SK-N-SH treated with all-trans-retinoic acid at 6 μM for 48 hours (cell line): ENCODE measurements at regions not wholly inside any gene's neighbourhood (a gene's known extent, or its start where the extent isn't known, plus 50 kb on each side); places are given as distances from the start of the nearest gene placed in this dataset.
"Not testable (repeated sequence)": the region's sequence is repeated elsewhere in the genome, so short reads cannot be mapped to it uniquely, and the experiment has no call there.

ENCODE experiments used
- ATAC-seq: fragments of 200-7000 bp; cut with Tn5 transposase; 3 replicates; pipeline ENCODE4 v1.9.1; 2020; ENCODE audit warnings: mild to moderate bottlenecking, moderate library complexity
- BACH2 ChIP-seq: fragments of 250-450 bp; sonication (Bioruptor Pico); IDR thresholded peaks from 2 replicates; pipeline ENCODE4 v1.9.0; 2021; ENCODE audit warnings: mild to moderate bottlenecking, borderline replicate concordance
- CSDC2 ChIP-seq: fragments of 250-450 bp; sonication (Bioruptor Pico); IDR thresholded peaks from 2 replicates; pipeline ENCODE4 v1.5.0; 2020; ENCODE audit warnings: mild to moderate bottlenecking, moderate library complexity
- CSRNP3 ChIP-seq: fragments of 250-450 bp; sonication (Bioruptor Pico); IDR thresholded peaks from 2 replicates; pipeline ENCODE4 v1.5.1; 2021; ENCODE audit warnings: mild to moderate bottlenecking, moderate library complexity
- ESRRG ChIP-seq: fragments of 250-450 bp; sonication (Bioruptor Pico); IDR thresholded peaks from 2 replicates; pipeline ENCODE4 v1.6.1; 2021; ENCODE audit warnings: mild to moderate bottlenecking
- GLIS3 ChIP-seq: fragments of 250-450 bp; sonication (Bioruptor Pico); IDR thresholded peaks from 2 replicates; pipeline ENCODE4 v1.5.0; 2020; ENCODE audit warnings: mild to moderate bottlenecking, moderate library complexity
- ISL1 ChIP-seq: fragments of 250-450 bp; sonication (Bioruptor Pico); IDR thresholded peaks from 2 replicates; pipeline ENCODE4 v2.1.2; 2022; ENCODE audit warnings: mild to moderate bottlenecking, moderate library complexity
- POU6F1 ChIP-seq: fragments of 250-450 bp; sonication (Bioruptor Pico); IDR thresholded peaks from 2 replicates; pipeline ENCODE4 v1.8.0; 2021; ENCODE audit warnings: low read depth, mild to moderate bottlenecking, moderate library complexity, borderline replicate concordance
- PPARA ChIP-seq: fragments of 250-450 bp; sonication (Bioruptor Pico); IDR thresholded peaks from 2 replicates; pipeline ENCODE4 v1.5.0; 2020; ENCODE audit warnings: mild to moderate bottlenecking, borderline replicate concordance
- SNAI2 ChIP-seq: fragments of 250-450 bp; sonication (Bioruptor Pico); IDR thresholded peaks from 2 replicates; pipeline ENCODE4 v1.5.0; 2020; ENCODE audit warnings: mild to moderate bottlenecking, moderate library complexity
- TCF4 ChIP-seq: fragments of 250-450 bp; sonication (Bioruptor Pico); IDR thresholded peaks from 2 replicates; pipeline ENCODE4 v1.8.0; 2021; ENCODE audit warnings: mild to moderate bottlenecking, moderate library complexity, borderline replicate concordance
- TOX ChIP-seq: fragments of 250-450 bp; sonication (Bioruptor Pico); IDR thresholded peaks from 2 replicates; pipeline ENCODE4 v1.8.0; 2021; ENCODE audit warnings: mild to moderate bottlenecking, moderate library complexity, borderline replicate concordance
- ZC3H10 ChIP-seq: fragments of 250-450 bp; sonication (Bioruptor Pico); IDR thresholded peaks from 2 replicates; pipeline ENCODE4 v1.5.1; 2021; ENCODE audit warnings: mild to moderate bottlenecking, moderate library complexity
- ZNF70 ChIP-seq: fragments of 450-650 bp; formaldehyde crosslinking; IDR thresholded peaks from 2 replicates; pipeline ENCODE4 v1.5.0; 2020; ENCODE audit warnings: mild to moderate bottlenecking, moderate library complexity
- TF ChIP-seq, protein P1 (sequence below): fragments of 250-450 bp; sonication (Bioruptor Pico); IDR thresholded peaks from 2 replicates; pipeline ENCODE4 v1.5.0; 2020; ENCODE audit warnings: mild to moderate bottlenecking, moderate library complexity
- TF ChIP-seq, protein P2 (sequence below): fragments of 250-450 bp; sonication (Bioruptor Pico); IDR thresholded peaks from 2 replicates; pipeline ENCODE4 v1.5.1; 2020; ENCODE audit warnings: low read depth, mild to moderate bottlenecking, moderate library complexity

- no peak for TF ChIP-seq SNAI2
- no peak for TF ChIP-seq POU6F1 (CRISPR knock-in tag)
- TF ChIP-seq TCF4 (CRISPR knock-in tag), result no peak
- no peak for TF ChIP-seq TOX (CRISPR knock-in tag)
- TF ChIP-seq, protein P1, sequence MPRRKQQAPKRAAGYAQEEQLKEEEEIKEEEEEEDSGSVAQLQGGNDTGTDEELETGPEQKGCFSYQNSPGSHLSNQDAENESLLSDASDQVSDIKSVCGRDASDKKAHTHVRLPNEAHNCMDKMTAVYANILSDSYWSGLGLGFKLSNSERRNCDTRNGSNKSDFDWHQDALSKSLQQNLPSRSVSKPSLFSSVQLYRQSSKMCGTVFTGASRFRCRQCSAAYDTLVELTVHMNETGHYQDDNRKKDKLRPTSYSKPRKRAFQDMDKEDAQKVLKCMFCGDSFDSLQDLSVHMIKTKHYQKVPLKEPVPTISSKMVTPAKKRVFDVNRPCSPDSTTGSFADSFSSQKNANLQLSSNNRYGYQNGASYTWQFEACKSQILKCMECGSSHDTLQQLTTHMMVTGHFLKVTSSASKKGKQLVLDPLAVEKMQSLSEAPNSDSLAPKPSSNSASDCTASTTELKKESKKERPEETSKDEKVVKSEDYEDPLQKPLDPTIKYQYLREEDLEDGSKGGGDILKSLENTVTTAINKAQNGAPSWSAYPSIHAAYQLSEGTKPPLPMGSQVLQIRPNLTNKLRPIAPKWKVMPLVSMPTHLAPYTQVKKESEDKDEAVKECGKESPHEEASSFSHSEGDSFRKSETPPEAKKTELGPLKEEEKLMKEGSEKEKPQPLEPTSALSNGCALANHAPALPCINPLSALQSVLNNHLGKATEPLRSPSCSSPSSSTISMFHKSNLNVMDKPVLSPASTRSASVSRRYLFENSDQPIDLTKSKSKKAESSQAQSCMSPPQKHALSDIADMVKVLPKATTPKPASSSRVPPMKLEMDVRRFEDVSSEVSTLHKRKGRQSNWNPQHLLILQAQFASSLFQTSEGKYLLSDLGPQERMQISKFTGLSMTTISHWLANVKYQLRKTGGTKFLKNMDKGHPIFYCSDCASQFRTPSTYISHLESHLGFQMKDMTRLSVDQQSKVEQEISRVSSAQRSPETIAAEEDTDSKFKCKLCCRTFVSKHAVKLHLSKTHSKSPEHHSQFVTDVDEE (CRISPR knock-in tag), result no peak
- no peak for TF ChIP-seq BACH2
- TF ChIP-seq ZNF70 (CRISPR knock-in tag), result no peak
- TF ChIP-seq CSDC2 (CRISPR knock-in tag), result no peak
- no peak for TF ChIP-seq CSRNP3 (CRISPR knock-in tag)
- no peak for ATAC-seq
Measured at GRCh38 chr13:26485786-26486185, 71.7 kb upstream of the WASF3 start.

DNA sequence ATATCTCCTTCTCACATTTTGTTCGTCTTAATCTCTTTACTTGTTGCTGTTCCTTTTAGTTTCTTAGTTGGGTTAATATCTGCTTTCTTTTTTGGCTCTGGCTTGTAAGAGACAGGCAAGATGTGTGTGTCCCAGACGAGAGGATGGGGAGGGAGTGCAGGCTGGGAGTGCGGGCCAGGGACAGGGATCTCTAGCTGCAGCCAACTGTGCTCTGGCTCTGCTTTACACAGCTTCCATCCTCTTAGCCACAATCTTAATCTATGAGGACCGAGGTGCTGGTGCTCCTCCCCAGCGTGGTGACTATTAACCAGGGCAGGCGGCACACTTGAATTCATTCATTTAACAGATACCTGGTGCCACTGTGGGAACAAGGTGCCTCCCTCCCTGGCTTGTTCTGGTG, 70.9 kb upstream of the WASF3 start:
- no peak for ATAC-seq
- TF ChIP-seq ZNF70 (CRISPR knock-in tag) (no peak), POU6F1 (CRISPR knock-in tag) (no peak), TOX (CRISPR knock-in tag) (no peak)
- TF ChIP-seq, all 23 proteins: peak for 0

- ATAC-seq, result no peak
- TF ChIP-seq TCF4 (CRISPR knock-in tag), result no peak
- no peak for TF ChIP-seq CSDC2 (CRISPR knock-in tag)
- TF ChIP-seq POU6F1 (CRISPR knock-in tag), result no peak
- TF ChIP-seq PPARA, result no peak
- TF ChIP-seq SNAI2, result no peak
Measured at GRCh38 chr13:26487781-26488180, 69.7 kb upstream of the WASF3 start.

DNA sequence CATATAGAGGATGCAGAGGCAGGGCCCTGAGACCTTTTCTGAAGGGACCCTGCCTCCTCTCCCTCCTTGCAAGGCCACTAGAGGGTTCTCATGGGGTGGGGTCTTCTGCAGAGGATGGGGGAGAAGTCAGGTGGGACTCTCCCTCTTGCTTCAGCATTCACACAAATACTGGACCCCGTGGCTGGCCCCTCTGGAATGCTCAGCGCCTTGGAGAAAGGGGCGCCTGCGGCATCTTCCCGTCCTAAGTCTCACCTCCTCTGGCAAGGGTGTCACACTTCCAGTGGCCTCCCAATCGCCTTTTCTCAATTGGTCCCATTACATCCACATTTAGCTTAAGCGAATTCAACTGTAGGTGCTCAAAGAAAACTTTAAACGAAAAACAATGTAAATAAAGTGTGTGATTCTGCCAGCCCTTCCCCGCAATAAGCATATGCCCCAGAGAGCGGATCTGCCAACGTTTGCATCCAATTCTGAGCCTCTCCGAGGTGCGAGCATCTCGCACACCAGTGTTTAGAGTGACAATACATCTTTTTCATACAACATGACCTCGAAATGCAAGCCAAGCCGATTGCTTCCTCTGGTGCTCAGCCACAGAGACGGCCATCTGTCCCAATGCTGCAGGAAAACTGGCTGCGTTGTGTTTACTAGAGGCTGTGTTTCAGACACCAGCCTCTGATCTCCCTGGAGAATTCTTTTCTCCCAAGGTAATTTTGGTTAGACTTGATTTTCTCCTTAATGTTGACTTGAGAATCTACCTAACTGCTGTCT, 69.1 kb upstream of the WASF3 start:
- no peak for ATAC-seq
- no peak for TF ChIP-seq CSRNP3 (CRISPR knock-in tag)
- TF ChIP-seq CSDC2 (CRISPR knock-in tag), result no peak
- TF ChIP-seq, protein P1 (CRISPR knock-in tag), result no peak
- TF ChIP-seq ZNF70 (CRISPR knock-in tag), result no peak
- TF ChIP-seq, protein P2, sequence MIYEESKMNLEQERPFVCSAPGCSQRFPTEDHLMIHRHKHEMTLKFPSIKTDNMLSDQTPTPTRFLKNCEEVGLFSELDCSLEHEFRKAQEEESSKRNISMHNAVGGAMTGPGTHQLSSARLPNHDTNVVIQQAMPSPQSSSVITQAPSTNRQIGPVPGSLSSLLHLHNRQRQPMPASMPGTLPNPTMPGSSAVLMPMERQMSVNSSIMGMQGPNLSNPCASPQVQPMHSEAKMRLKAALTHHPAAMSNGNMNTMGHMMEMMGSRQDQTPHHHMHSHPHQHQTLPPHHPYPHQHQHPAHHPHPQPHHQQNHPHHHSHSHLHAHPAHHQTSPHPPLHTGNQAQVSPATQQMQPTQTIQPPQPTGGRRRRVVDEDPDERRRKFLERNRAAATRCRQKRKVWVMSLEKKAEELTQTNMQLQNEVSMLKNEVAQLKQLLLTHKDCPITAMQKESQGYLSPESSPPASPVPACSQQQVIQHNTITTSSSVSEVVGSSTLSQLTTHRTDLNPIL (CRISPR knock-in tag), result no peak
- no peak for TF ChIP-seq ESRRG (CRISPR knock-in tag)
- TF ChIP-seq BACH2, result no peak
- TF ChIP-seq ZC3H10 (CRISPR knock-in tag), result no peak
- no peak for TF ChIP-seq TOX (CRISPR knock-in tag)
- TF ChIP-seq GLIS3, result no peak
- TF ChIP-seq ISL1, result no peak

DNA sequence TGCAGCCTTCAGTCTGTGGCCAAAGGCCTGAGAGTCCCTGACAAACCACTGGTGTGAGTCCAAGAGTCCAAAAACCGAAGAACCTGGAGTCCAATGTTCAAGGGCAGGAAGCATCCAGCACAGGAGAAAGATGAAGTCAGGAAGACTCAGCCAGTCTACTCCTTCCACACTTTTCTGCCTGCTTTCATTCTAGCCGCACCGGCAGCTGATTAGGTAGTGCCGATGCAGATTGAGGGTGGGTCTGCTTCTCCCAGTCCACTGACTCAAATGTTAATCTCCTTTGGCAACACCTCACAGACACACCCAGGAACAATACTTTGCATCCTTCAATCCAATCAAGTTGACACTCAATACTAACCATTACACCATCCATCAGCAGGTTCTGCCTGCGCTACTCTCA, 65.2 kb upstream of the WASF3 start:
- ATAC-seq, result not testable (repeated sequence)
